GM21367 (cell line): ENCODE measurements at regions not wholly inside any gene's neighbourhood (a gene's known extent, or its start where the extent isn't known, plus 50 kb on each side); places are given as distances from the start of the nearest gene placed in this dataset.

Experiments
- ATAC-seq: cut with Tn5 transposase; IDR thresholded peaks from one replicate; pipeline ENCODE4 v1.9.1; 2021; ENCODE audit not compliant: unreplicated experiment

- ATAC-seq = no peak
Observed at GRCh38 chr7:85464042-85464651, 277.3 kb upstream of the SEMA3D start.

GRCh38 chr7:85462671-85463070, 275.8 kb upstream of the SEMA3D start:
- no peak for ATAC-seq

- ATAC-seq = no peak
Observed at GRCh38 chr7:85457911-85458310, 271.1 kb upstream of the SEMA3D start.

- ATAC-seq = no peak
Observed at GRCh38 chr7:85456254-85456653, 269.4 kb upstream of the SEMA3D start.

GRCh38 chr7:85454904-85455303, 268.0 kb upstream of the SEMA3D start:
- ATAC-seq = no peak

GRCh38 chr7:85452674-85453073, 265.8 kb upstream of the SEMA3D start:
- ATAC-seq = no peak

- ATAC-seq = no peak
Observed at GRCh38 chr7:85449478-85449877, 262.6 kb upstream of the SEMA3D start.

- ATAC-seq = no peak
Observed at GRCh38 chr7:85447004-85447403, 260.1 kb upstream of the SEMA3D start.

- ATAC-seq = no peak
Observed at GRCh38 chr7:85426487-85426960, 239.7 kb upstream of the SEMA3D start.

GRCh38 chr7:85424298-85424697, 237.4 kb upstream of the SEMA3D start:
- no peak for ATAC-seq

GRCh38 chr7:85423209-85423895, 236.5 kb upstream of the SEMA3D start:
- ATAC-seq = no peak

GRCh38 chr7:85415743-85416142, 228.9 kb upstream of the SEMA3D start:
- ATAC-seq = no peak

GRCh38 chr7:85413718-85414117, 226.9 kb upstream of the SEMA3D start:
- ATAC-seq = no peak

- no peak for ATAC-seq
Observed at GRCh38 chr7:85412912-85413311, 226.1 kb upstream of the SEMA3D start.

- no peak for ATAC-seq
Observed at GRCh38 chr7:85407391-85407790, 220.5 kb upstream of the SEMA3D start.

GRCh38 chr7:85405016-85405902, 218.4 kb upstream of the SEMA3D start:
- no peak for ATAC-seq

- ATAC-seq = no peak
Observed at GRCh38 chr7:85396676-85397075, 209.8 kb upstream of the SEMA3D start.

- no peak for ATAC-seq
Observed at GRCh38 chr7:85392789-85393188, 205.9 kb upstream of the SEMA3D start.

- no peak for ATAC-seq
Observed at GRCh38 chr7:85392326-85392725, 205.5 kb upstream of the SEMA3D start.

- ATAC-seq = no peak
Observed at GRCh38 chr7:85386460-85386859, 199.6 kb upstream of the SEMA3D start.

- no peak for ATAC-seq
Observed at GRCh38 chr7:85384392-85384791, 197.5 kb upstream of the SEMA3D start.

- no peak for ATAC-seq
Observed at GRCh38 chr7:85381212-85381611, 194.4 kb upstream of the SEMA3D start.
